GM19452 (cell line): ENCODE measurements at regions not wholly inside any gene's neighbourhood (a gene's known extent, or its start where the extent isn't known, plus 50 kb on each side); places are given as distances from the start of the nearest gene placed in this dataset.

Experiments used
- ATAC-seq: cut with Tn5 transposase; IDR thresholded peaks from one replicate; pipeline ENCODE4 v1.9.1; 2021; ENCODE audit not compliant: unreplicated experiment

GRCh38 chr13:84528408-84529070 is 646.3 kb upstream of the SLITRK1 start:
- no peak for ATAC-seq

DNA sequence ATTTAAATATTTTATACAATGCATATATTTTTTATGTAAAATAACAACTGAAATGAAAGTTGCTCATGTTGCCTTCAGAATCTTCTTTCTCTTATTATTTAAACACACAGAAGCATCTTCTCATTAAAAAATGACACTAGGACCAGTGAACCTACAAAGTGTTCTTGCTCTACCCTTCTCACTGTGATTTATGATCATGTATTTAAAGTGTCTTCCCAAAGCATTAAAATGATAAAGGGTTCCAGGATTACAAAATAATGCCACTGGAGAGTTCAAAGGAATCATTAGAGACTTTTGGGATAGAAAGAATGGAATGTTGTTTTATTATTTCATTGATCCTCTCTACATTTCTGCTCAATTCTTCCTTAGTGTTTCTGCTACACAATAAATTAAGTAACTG is 643.6 kb upstream of the SLITRK1 start:
- no peak for ATAC-seq

DNA sequence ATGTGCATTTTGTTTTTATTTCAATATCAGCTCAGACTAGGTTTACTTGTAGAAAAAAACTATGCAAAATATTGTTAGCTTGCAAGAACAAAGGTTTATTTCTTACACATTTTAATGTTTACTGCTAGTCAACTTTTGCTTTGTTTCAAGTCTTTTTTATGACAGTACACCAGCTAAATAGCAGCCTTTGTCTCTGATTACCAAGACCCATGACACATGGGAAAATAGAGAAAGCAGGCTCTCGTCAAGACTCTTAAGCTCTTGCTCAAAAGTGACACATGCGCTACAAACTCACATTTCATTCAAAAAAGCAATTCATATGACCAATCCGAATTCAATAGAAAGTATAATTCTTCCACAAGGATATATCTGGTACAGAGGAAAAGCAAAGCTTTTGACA is 642.3 kb upstream of the SLITRK1 start:
- ATAC-seq = no peak

- no peak for ATAC-seq
These were observed 617.7 kb upstream of the SLITRK1 start for GRCh38 chr13:84500016-84500415.

- no peak for ATAC-seq
These were observed 615.3 kb upstream of the SLITRK1 start for GRCh38 chr13:84497613-84498012.

- ATAC-seq = no peak
These were observed 609.7 kb upstream of the SLITRK1 start for GRCh38 chr13:84491952-84492351.

- no peak for ATAC-seq
These were observed 605.5 kb upstream of the SLITRK1 start for GRCh38 chr13:84487752-84488151.

- no peak for ATAC-seq
These were observed 599.7 kb upstream of the SLITRK1 start for GRCh38 chr13:84481958-84482357.

GRCh38 chr13:84479656-84480055 is 597.4 kb upstream of the SLITRK1 start:
- no peak for ATAC-seq

GRCh38 chr13:84470528-84470927 is 588.3 kb upstream of the SLITRK1 start:
- no peak for ATAC-seq

- ATAC-seq = no peak
These were observed 584.2 kb upstream of the SLITRK1 start for GRCh38 chr13:84466461-84466860.

GRCh38 chr13:84460989-84461388 is 578.7 kb upstream of the SLITRK1 start:
- no peak for ATAC-seq

- ATAC-seq = no peak
These were observed 573.0 kb upstream of the SLITRK1 start for GRCh38 chr13:84455143-84455905.

GRCh38 chr13:84447640-84447978 is 565.3 kb upstream of the SLITRK1 start:
- ATAC-seq = no peak

GRCh38 chr13:84446972-84447639 is 564.8 kb upstream of the SLITRK1 start:
- ATAC-seq = no peak

GRCh38 chr13:84445776-84446175 is 563.5 kb upstream of the SLITRK1 start:
- no peak for ATAC-seq

GRCh38 chr13:84443463-84443862 is 561.2 kb upstream of the SLITRK1 start:
- no peak for ATAC-seq

- no peak for ATAC-seq
These were observed 556.8 kb upstream of the SLITRK1 start for GRCh38 chr13:84439108-84439507.

- ATAC-seq = no peak
These were observed 550.8 kb upstream of the SLITRK1 start for GRCh38 chr13:84433024-84433423.

GRCh38 chr13:84431646-84432045 is 549.4 kb upstream of the SLITRK1 start:
- ATAC-seq = no peak

GRCh38 chr13:84430446-84430845 is 548.2 kb upstream of the SLITRK1 start:
- ATAC-seq = no peak

- ATAC-seq = no peak
These were observed 547.7 kb upstream of the SLITRK1 start for GRCh38 chr13:84430015-84430414.
